ENCODE measurements at regions not wholly inside any gene's neighbourhood (a gene's known extent, or its start where the extent isn't known, plus 50 kb on each side); places are given as distances from the start of the nearest gene placed in this dataset.

DNA sequence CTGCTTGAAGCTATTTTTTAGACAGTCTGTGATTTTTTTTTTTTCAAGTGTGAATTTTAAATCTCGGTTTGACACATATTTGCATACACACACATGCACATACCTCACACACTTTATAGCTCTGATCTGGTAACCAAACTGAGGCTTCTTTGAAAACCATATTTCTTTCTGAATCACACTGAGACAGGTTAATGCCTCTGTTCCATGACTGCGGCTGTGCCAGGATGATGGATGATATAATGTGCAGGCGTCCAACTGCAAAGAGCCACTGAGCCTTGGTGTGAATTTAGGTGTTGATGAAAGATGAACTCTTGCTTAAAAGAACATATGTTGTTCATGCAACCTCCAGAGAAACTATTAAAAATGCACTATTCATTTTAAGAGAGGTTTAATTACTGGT lies 504.0 kb upstream of the OLFM3 start:
- TF ChIP-seq POLR2A (IDR thresholded peaks at IDR 0.05; ENCODE audit: low read length): no peak
- TF ChIP-seq GATA1 (IDR thresholded peaks at IDR 0.05; ENCODE audit: low read depth, low read length): no peak

Measured in erythroblast (primary cell).